ENCODE measurements at regions not wholly inside any gene's neighbourhood (a gene's known extent, or its start where the extent isn't known, plus 50 kb on each side); places are given as distances from the start of the nearest gene placed in this dataset.
A peak's percentile ranks its signal among the peaks of the same experiment; 100 is the strongest.

GRCh38 chr9:116101516-116101915 lies 52.1 kb upstream of the PAPPA start:
- TF ChIP-seq CHD4 (IDR thresholded peaks at IDR 0.05; ENCODE audit: borderline replicate concordance) (no peak), CEBPB (IDR thresholded peaks at IDR 0.05) (peak; percentile 92 to 93), KDM5A (IDR thresholded peaks at IDR 0.05) (no peak), EP300 (IDR thresholded peaks at IDR 0.05) (peak; percentile 46 to 49; a peak in 2 of 5 replicates), POLR2A (IDR thresholded peaks at IDR 0.05; ENCODE audit: low read length) (no peak), E2F6 (IDR thresholded peaks at IDR 0.05; ENCODE audit: borderline replicate concordance, low read depth) (no peak)
- TF ChIP-seq, protein P1, sequence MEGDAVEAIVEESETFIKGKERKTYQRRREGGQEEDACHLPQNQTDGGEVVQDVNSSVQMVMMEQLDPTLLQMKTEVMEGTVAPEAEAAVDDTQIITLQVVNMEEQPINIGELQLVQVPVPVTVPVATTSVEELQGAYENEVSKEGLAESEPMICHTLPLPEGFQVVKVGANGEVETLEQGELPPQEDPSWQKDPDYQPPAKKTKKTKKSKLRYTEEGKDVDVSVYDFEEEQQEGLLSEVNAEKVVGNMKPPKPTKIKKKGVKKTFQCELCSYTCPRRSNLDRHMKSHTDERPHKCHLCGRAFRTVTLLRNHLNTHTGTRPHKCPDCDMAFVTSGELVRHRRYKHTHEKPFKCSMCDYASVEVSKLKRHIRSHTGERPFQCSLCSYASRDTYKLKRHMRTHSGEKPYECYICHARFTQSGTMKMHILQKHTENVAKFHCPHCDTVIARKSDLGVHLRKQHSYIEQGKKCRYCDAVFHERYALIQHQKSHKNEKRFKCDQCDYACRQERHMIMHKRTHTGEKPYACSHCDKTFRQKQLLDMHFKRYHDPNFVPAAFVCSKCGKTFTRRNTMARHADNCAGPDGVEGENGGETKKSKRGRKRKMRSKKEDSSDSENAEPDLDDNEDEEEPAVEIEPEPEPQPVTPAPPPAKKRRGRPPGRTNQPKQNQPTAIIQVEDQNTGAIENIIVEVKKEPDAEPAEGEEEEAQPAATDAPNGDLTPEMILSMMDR (IDR thresholded peaks at IDR 0.05) = no peak
